ENCODE measurements at regions not wholly inside any gene's neighbourhood (a gene's known extent, or its start where the extent isn't known, plus 50 kb on each side); places are given as distances from the start of the nearest gene placed in this dataset.

DNA sequence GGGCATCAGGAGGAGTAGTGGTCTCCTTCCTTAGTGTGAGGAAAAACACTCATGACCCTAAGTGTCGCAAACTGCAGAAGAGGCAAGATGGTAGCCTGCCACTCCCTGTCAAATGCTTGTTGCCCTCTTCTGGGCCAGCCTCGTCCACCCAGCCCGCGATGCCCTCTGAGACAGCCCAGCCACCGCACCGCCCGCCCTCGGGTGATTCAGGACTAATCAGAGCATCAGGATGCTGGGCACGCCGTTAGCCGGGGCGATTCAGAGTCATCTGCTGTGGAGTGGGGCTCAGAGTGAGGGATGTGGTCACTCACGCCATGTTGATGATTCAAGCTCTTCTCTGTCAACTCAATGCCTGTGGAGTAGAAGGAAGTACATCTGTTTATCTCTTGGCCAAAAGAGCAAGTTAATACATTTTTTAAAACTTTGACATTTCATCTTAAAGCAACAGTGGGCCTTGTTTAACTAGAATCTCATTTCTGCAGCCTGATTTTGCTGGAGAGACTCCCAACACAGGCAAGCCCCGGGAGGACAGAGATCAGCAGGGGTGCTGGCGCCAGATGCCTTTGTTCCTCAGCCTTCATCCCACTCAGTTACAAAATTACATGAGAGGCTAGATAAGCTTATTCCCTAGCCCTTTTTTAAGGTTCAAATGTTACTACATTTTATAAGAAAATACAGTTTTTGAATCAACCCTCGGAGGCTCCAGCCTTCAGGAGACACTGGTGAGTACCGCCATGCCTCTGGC lies 79.0 kb downstream of the TMEM18 start:
- H3K27ac ChIP-seq (ENCODE audit: insufficient read depth, low read depth, low read length), result no peak overlapping the region
- CTCF ChIA-PET, result no interaction called here
- POLR2A ChIA-PET, result no interaction called here

More for the DNA sequence above, 79.0 kb downstream of the TMEM18 start:
- H3K9me1 ChIP-seq (replicated peaks; ENCODE audit: control insufficient read depth, extremely low read depth, insufficient read depth, low read length), result no peaks in the 10 kb centered on the region
- intact Hi-C loops (cut with micrococcal nuclease), result no loop called here
- H3K27me3 ChIP-seq (ENCODE audit: control insufficient read depth in 2 of 2, insufficient read depth in 2 of 2, low read length in 2 of 2), result no peaks in the 10 kb centered on the region
- no peak overlapping the region for H3K9ac ChIP-seq (replicated peaks; ENCODE audit: extremely low read depth, insufficient read depth, low read length)
- H3K9me3 ChIP-seq (replicated peaks; ENCODE audit: control insufficient read depth, insufficient read depth, low read length), result peaks cover 3% of the 10 kb centered on the region
- TF ChIP-seq EZH2 (IDR thresholded peaks at IDR 0.05; ENCODE audit: borderline replicate concordance, low read depth, low read length, severe bottlenecking) (no peak), FOS (IDR thresholded peaks at IDR 0.05; ENCODE audit: borderline replicate concordance, insufficient read depth, low read length) (no peak), CTCF (IDR thresholded peaks at IDR 0.05; ENCODE audit: extremely low read depth in 1 of 2, insufficient read depth in 1 of 2, low read depth in 1 of 2, low read length in 2 of 2) (no peak), POLR2AphosphoS5 (IDR thresholded peaks at IDR 0.05; ENCODE audit: insufficient read depth, low read depth, low read length) (no peak), JUN (IDR thresholded peaks at IDR 0.05; ENCODE audit: borderline replicate concordance, insufficient read depth, insufficient read length, low read depth) (no peak), MYC (IDR thresholded peaks at IDR 0.05; ENCODE audit: low read depth, low read length) (no peak), MAX (IDR thresholded peaks at IDR 0.05; ENCODE audit: insufficient read depth, insufficient read length) (no peak), POLR2A (IDR thresholded peaks at IDR 0.05; ENCODE audit: low read depth, low read length) (no peak), GATA2 (IDR thresholded peaks at IDR 0.05; ENCODE audit: insufficient read depth, insufficient read length, low read depth, low read length) (no peak)
- no peaks in the 10 kb centered on the region for H3K4me1 ChIP-seq (ENCODE audit: control insufficient read depth, extremely low read depth, insufficient read depth, low read length)
- no peaks in the 10 kb centered on the region for H3K36me3 ChIP-seq (ENCODE audit: control insufficient read depth in 2 of 2, extremely low read depth in 1 of 2, insufficient read depth in 2 of 2, low read length in 2 of 2)
- dilution Hi-C loops (cut with MboI; ENCODE audit: extremely low pct_ligation_motif_present, low sequenced_read_pairs), result no loop called here
- FAIRE-seq (no peak), DNase-seq (ENCODE audit: low read depth, low spot score) (no peak)
- no TSS peak for BruUV-seq (replicated peaks)
- H3K79me2 ChIP-seq (ENCODE audit: control insufficient read depth, insufficient read depth, low read length), result no peaks in the 10 kb centered on the region
- no peak overlapping the region for H2AFZ ChIP-seq (ENCODE audit: low read depth, low read length)
- H3K4me3 ChIP-seq (replicated peaks in 1 of 3; ENCODE audit: insufficient read depth in 1 of 3, low read depth in 1 of 3, low read length in 3 of 3), result no peak overlapping the region
- H3K4me2 ChIP-seq (ENCODE audit: insufficient read depth, low read length), result no peak overlapping the region
- no peaks in the 10 kb centered on the region for H4K20me1 ChIP-seq (replicated peaks; ENCODE audit: control insufficient read depth, extremely low read depth, insufficient read depth, low read length)

Data from endothelial cell of umbilical vein (primary cell).